HepG2 (cell line): ENCODE measurements at regions not wholly inside any gene's neighbourhood (a gene's known extent, or its start where the extent isn't known, plus 50 kb on each side); places are given as distances from the start of the nearest gene placed in this dataset.

ENCODE experiments used
- ATAC-seq: fragments of 200-7000 bp; cut with Tn5 transposase; 3 replicates; pipeline ENCODE4 v1.9.1; 2020; ENCODE audit warnings: mild to moderate bottlenecking, moderate library complexity
- BruUV-seq: library from RNA; stranded (reverse); fragments of 400-500 nt; replicated peaks from 2 replicates; lab custom pipeline; 2021; lab: Mats Ljungman, UMichigan
- CTCF ChIA-PET: fragments of 300-600 bp; formaldehyde crosslinking; extraction: SDS; loops from one replicate; lab custom pipeline; 2021; ENCODE audit warnings: low total read pairs, inconsistent platforms, low intra/inter-chr PET ratio; lab: Yijun Ruan, JAX
- POLR2A ChIA-PET: fragments of 350-600 bp; sonication (Branson Sonifier 250); formaldehyde crosslinking; loops from one replicate; lab custom pipeline; 2020; ENCODE audit warnings: antibody characterized with exemption, inconsistent platforms; lab: Yijun Ruan, JAX
- DNase-seq: peaks from one replicate; pipeline ENCODE4 v3.0.0-alpha.2; 2015; ENCODE audit warnings: low spot score
- FAIRE-seq: peaks from 3 replicates; lab custom pipeline; 2011; peaks lifted over from hg19 to GRCh38; lab: Jason Lieb, UNC
- H2AFZ ChIP-seq: one replicate; pipeline ENCODE4 v1.6.1; 2011; ENCODE audit warnings: low read length, inconsistent platforms
- H3K27ac ChIP-seq: fragments of 300-600 bp; 3 replicates; pipeline ENCODE4 v1.8.0; 2011; ENCODE audit warnings: mixed run types, mild to moderate bottlenecking, mixed read lengths, low read length, inconsistent platforms; ENCODE audit not compliant: insufficient read depth; ENCODE audit errors: extremely low read length
- H3K27me3 ChIP-seq, 2 experiments: fragments of 200-600 bp in 1 of 2; 2 replicates in 1 of 2; 3 replicates in 1 of 2; pipeline versions ENCODE4 v1.6.0 to v1.8.0; 2011; ENCODE audit warnings: low read length in 2 of 2, mild to moderate bottlenecking in 2 of 2, moderate library complexity in 2 of 2, inconsistent platforms in 1 of 2; ENCODE audit not compliant: insufficient read depth in 2 of 2, control insufficient read depth in 1 of 2
- H3K36me3 ChIP-seq, 2 experiments: fragments of 200-600 bp in 1 of 2; replicated peaks in 1 of 2; 2 replicates in 1 of 2; 3 replicates in 1 of 2; pipeline versions ENCODE4 v1.5.1 to v1.8.0; 2011; ENCODE audit warnings: low read length in 2 of 2, inconsistent platforms in 1 of 2; ENCODE audit not compliant: insufficient read depth in 2 of 2, control insufficient read depth in 1 of 2
- H3K4me1 ChIP-seq: 2 replicates; pipeline ENCODE4 v1.5.1; 2012; ENCODE audit warnings: low read length, inconsistent platforms; ENCODE audit not compliant: insufficient read depth
- H3K4me2 ChIP-seq: 2 replicates; pipeline ENCODE4 v1.6.0; 2011; ENCODE audit warnings: low read depth, low read length, inconsistent platforms
- H3K4me3 ChIP-seq, 3 experiments: fragments of 200-600 bp in 1 of 3; sonication (generic), shearing (Covaris generic) in 1 of 3; replicated peaks in 1 of 3; 2 replicates each; pipeline ENCODE4 v1.5.1; 2011 to 2016; ENCODE audit warnings: low read length in 3 of 3, inconsistent platforms in 2 of 3, low read depth in 2 of 3, mild to moderate bottlenecking in 2 of 3, control low read depth in 1 of 3, mixed read lengths in 1 of 3; ENCODE audit not compliant: insufficient read depth in 1 of 3
- H3K79me2 ChIP-seq: one replicate; pipeline ENCODE4 v1.6.1; 2011; ENCODE audit warnings: low read length, inconsistent platforms; ENCODE audit not compliant: insufficient read depth
- H3K9ac ChIP-seq: 2 replicates; pipeline ENCODE4 v1.6.0; 2011; ENCODE audit warnings: mild to moderate bottlenecking, low read depth, low read length, inconsistent platforms; ENCODE audit not compliant: insufficient read depth
- H3K9me3 ChIP-seq: 2 replicates; pipeline ENCODE4 v1.5.1; 2012; ENCODE audit warnings: mild to moderate bottlenecking, low read length
- H4K20me1 ChIP-seq: 2 replicates; pipeline ENCODE4 v1.6.0; 2011; ENCODE audit warnings: inconsistent platforms, mild to moderate bottlenecking, low read length, moderate library complexity; ENCODE audit not compliant: insufficient read depth
- HOXD1 ChIP-seq: sonication (generic); formaldehyde crosslinking; IDR thresholded peaks from 2 replicates; pipeline ENCODE4 v1.5.0; 2020; ENCODE audit warnings: missing genetic modification reagents
- MIER3 ChIP-seq: IDR thresholded peaks from 2 replicates; pipeline ENCODE4 v1.6.1; 2016; ENCODE audit warnings: missing compliant biosample characterization, borderline replicate concordance
- NAIF1 ChIP-seq: sonication (generic); formaldehyde crosslinking; IDR thresholded peaks from 2 replicates; pipeline ENCODE4 v1.5.0; 2020; ENCODE audit warnings: mild to moderate bottlenecking, missing genetic modification reagents, borderline replicate concordance
- PAWR ChIP-seq: sonication (generic); formaldehyde crosslinking; IDR thresholded peaks from 2 replicates; pipeline ENCODE4 v1.4.0; 2020; ENCODE audit warnings: missing genetic modification reagents, mild to moderate bottlenecking, borderline replicate concordance
- RFX3 ChIP-seq: IDR thresholded peaks from 2 replicates; pipeline ENCODE4 v1.6.1; 2016; ENCODE audit warnings: missing biosample characterization, missing genetic modification reagents
- ZBED4 ChIP-seq: sonication (generic); formaldehyde crosslinking; IDR thresholded peaks from 2 replicates; pipeline ENCODE4 v1.4.0; 2020; ENCODE audit warnings: missing genetic modification reagents, borderline replicate concordance
- ZBTB21 ChIP-seq: sonication (generic); formaldehyde crosslinking; IDR thresholded peaks from 2 replicates; pipeline ENCODE4 v1.4.0; 2020; ENCODE audit warnings: missing genetic modification reagents
- ZNF331 ChIP-seq: sonication (generic); formaldehyde crosslinking; IDR thresholded peaks from 2 replicates; pipeline ENCODE4 v1.4.0; 2020; ENCODE audit warnings: missing genetic modification reagents
- WGBS: methylation state at CpG from one replicate; pipeline ENCODE4 v1.1.6; 2017; ENCODE audit warnings: low lambda C conversion rate; 5-methylcytosine and 5-hydroxymethylcytosine counted together
- in situ Hi-C: cut with HindIII; loops from 2 replicates; pipeline ENCODE4 v1.10.0; 2017; ENCODE audit warnings: low pct_unique_long_range_greater_than_20kb; ENCODE audit not compliant: extremely low pct_ligation_motif_present
- intact Hi-C: fragments of 100-400 bp; cut with micrococcal nuclease; formaldehyde crosslinking; loops from one replicate; pipeline ENCODE4 v1.10.0; 2022; ENCODE audit not compliant: unreplicated experiment

GRCh38 chr21:16311229-16311628, 581.4 kb downstream of the USP25 start:
- no peak overlapping the region for H3K27ac ChIP-seq
- no peaks in the 10 kb centered on the region for H3K4me1 ChIP-seq
- no TSS peak for BruUV-seq
- FAIRE-seq: no peak
- intact Hi-C loops: no loop called here
- DNase-seq: no peak
- H2AFZ ChIP-seq: no peak overlapping the region
- H3K4me2 ChIP-seq: no peak overlapping the region
- no peaks in the 10 kb centered on the region for H4K20me1 ChIP-seq
- POLR2A ChIA-PET: no interaction called here
- no peak overlapping the region for H3K9ac ChIP-seq
- H3K79me2 ChIP-seq: no peaks in the 10 kb centered on the region
- H3K36me3 ChIP-seq: no peaks in the 10 kb centered on the region
- CTCF ChIA-PET: no interaction called here
- H3K9me3 ChIP-seq: no peaks in the 10 kb centered on the region
- no peak for ATAC-seq
- H3K27me3 ChIP-seq: no peaks in the 10 kb centered on the region
- H3K4me3 ChIP-seq: no peak overlapping the region
- TF ChIP-seq PAWR (CRISPR knock-in tag) (no peak), ZBED4 (no peak), NAIF1 (CRISPR knock-in tag) (no peak), RFX3 (CRISPR knock-in tag) (no peak), ZBTB21 (no peak), HOXD1 (CRISPR knock-in tag) (no peak), MIER3 (CRISPR knock-in tag) (no peak), ZNF331 (CRISPR knock-in tag) (no peak)
- in situ Hi-C loops: no loop called here
- WGBS: 9% methylated on average over 3 of the region's 3 CpGs
